Activated naive CD4-positive, alpha-beta T cell (primary cell): ENCODE measurements at regions not wholly inside any gene's neighbourhood (a gene's known extent, or its start where the extent isn't known, plus 50 kb on each side); places are given as distances from the start of the nearest gene placed in this dataset.
"Not testable (repeated sequence)": the region's sequence is repeated elsewhere in the genome, so short reads cannot be mapped to it uniquely, and the experiment has no call there.

ENCODE experiments used
- DNase-seq, 4 experiments: peaks; one replicate each; lab custom pipeline; 2025; lab: John Stamatoyannopoulos, UW

GRCh38 chr3:17901893-17902292, 159.5 kb upstream of the TBC1D5 start:
- DNase-seq, result no peak

DNA sequence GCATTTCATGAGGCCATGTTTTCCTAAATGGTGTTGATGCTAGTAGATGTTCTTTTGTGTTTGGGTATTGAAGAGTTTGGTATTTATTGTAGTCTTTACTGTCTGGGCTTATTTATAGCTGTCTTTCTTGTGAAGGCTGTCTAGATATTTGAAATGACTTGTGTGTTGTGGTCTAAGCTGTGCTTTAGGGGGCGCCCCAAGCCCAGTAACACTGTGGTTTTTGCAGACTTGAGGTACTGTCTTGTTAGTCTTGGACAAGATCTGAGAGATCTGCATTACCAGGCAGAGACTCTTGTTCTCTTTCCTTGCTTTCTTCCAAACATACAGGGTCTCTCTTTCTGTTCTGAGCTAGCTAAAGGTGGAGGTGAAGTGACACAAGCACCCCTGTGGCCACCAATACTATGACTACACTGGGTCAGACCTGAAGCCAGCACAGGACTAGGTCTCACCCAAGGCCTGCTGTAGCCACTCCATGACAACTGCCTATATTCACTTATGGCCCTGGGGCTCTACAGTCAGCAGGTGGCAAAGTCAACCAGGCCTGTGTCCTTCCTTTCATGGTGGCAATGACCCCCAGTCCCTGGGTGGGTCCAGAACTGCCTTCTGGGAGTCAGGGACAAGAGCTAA, 152.1 kb upstream of the TBC1D5 start:
- peak in 3 of 4 experiments; percentile 1 to 28 (median 15) for DNase-seq

DNA sequence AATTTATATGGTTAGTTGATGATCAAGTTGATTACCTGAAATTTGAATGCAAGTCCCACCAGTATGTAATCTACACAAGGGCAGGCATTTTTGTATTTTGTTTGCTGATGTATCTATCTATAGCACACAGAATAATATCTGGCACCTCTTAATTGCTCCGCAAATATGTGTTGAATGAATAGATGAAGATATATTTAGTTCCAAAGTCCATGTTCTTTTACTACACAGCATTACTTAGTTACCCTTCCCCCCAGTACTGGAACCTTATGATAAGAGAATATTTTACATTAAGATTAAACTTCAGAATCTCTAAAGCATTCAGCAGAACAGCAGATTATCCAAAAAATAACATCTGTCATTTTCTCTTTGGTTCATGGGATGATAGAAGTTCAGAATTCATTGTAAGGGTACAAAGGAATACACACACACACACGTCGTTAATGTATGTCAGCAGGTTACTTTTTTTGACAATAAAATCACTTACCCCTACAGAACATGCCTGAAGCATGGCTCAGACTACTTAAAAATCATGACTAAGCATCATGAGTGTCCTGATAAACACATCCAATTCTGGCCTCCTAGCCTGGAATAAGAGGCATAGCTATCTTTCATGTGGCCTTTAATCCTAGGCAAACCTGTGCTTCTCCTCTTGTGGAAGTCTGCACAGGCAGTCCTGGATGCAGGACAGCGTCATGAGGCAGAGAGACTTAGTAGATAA, 148.9 kb upstream of the TBC1D5 start:
- DNase-seq, result no peak

- no peak for DNase-seq
These were observed 143.6 kb upstream of the TBC1D5 start for GRCh38 chr3:17885986-17886385.

DNA sequence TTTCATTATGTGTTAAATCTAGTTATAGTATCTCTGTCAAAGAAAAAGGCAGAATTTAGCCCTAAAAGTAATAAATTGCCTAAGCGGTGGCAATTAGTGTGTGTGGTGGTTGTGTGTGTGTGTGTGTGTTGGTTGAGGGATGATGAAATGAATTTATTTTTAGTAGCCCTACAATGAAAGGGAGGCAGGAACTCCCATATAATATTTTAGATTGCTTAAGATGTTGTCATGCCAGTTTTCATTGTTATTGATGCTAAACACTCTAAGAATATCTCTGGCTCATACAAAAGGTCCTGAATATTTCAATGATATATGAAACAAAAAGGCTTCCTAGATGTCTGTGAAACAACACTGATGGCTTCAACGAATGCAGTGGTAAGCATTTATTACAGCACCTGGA, 140.6 kb upstream of the TBC1D5 start:
- no peak for DNase-seq

- no peak for DNase-seq
These were observed 134.9 kb upstream of the TBC1D5 start for GRCh38 chr3:17877299-17877698.

DNA sequence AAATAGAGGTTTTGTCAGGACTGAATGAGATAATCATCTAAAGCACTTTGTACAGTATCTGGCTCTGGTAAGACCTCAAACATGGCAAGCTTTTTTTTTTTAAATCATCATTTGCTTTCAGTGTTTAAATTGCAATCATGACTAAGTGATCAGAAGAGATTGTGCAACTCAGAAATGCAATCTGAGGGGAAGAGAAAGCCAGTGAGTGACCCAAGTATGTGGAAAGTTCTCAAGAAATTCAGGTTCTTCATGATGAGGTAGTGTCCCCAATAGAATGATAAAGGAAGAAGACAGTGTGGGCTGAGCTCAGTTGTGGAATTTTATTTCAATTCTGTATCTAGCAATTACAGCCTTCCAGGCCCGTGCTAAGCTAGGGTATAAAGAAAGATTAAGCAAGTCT, 132.2 kb upstream of the TBC1D5 start:
- no peak for DNase-seq

DNA sequence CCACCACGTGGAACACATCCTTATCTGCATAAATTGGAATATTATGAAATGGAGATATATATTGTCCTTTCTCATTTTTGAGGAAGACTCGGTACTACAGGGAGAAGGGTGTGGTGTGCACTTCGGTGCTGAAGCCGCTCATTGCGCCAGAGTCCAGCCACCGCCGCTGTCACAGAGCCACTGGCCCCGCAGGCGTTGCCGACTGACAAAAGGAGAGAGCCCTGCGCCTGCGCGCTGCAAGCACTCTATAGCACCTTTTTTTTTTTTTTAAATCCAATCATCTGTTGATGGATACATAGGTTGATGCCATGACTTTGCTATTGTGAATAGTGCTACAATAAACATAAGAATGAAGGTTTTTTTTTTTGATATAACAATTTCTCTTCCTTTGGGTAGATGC, 130.0 kb upstream of the TBC1D5 start:
- no peak for DNase-seq

DNA sequence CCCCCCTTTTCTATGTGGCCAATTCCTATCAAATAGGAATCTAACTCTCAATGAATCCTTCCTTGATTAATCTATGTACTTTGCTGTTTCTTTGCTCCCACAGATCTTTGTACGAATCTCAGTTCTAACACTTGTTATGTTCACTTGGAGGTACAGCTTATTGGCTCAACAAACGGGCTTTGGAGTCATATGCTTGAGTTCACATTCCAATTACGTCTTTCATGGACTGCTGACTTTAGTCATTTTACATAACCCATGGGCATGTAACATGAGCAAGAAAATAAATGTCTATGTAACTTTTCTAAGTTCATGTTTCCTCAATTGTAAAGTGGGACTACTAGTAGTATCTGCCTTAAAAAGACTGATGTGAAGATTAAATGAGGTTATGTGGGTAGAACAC, 123.2 kb upstream of the TBC1D5 start:
- DNase-seq, result no peak

- DNase-seq, result no peak
These were observed 119.0 kb upstream of the TBC1D5 start for GRCh38 chr3:17861476-17861875.

GRCh38 chr3:17860840-17861471, 118.5 kb upstream of the TBC1D5 start:
- DNase-seq, result not testable (repeated sequence)

DNA sequence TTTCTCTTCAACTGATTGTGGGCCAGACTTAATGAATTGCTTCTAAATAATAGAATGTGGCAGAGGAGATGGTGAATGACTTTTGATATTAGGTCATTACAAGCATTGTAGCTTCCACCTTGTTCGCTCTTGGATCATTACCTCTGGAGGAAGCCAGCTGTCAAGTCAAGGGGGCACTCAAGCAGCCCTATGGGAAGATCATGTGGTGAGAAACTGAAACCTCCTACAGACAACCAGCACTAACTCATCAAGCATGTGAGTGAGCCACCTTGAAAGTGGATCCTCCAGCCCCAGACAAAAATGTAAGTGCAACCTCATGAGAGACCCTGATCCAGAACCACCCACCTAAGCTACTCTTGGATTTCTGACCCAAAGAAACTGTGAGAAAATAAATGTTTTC, 109.8 kb upstream of the TBC1D5 start:
- DNase-seq, result no peak

- no peak for DNase-seq
These were observed 108.0 kb upstream of the TBC1D5 start for GRCh38 chr3:17850448-17850847.

DNA sequence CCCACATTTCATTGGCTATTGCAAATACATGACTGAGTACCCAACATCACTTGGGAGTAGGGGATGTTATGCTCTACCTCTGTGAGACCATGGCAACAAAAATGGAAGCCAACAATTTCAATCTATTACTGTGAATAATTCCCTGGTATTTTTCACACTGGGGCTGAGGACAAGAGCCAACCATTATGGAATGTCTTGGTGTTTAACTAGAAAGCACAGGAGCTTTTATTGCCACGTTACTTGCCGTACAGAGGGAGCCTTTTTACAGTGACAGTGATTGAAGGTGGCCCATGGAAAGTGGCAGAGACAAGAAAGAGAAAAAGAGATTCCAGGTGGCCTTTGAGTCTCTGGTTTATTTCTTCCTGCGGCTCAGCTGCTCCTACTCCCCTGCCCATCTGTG, 105.7 kb upstream of the TBC1D5 start:
- no peak for DNase-seq

GRCh38 chr3:17847156-17847555, 104.7 kb upstream of the TBC1D5 start:
- DNase-seq, result no peak

GRCh38 chr3:17846466-17846865, 104.0 kb upstream of the TBC1D5 start:
- no peak for DNase-seq

DNA sequence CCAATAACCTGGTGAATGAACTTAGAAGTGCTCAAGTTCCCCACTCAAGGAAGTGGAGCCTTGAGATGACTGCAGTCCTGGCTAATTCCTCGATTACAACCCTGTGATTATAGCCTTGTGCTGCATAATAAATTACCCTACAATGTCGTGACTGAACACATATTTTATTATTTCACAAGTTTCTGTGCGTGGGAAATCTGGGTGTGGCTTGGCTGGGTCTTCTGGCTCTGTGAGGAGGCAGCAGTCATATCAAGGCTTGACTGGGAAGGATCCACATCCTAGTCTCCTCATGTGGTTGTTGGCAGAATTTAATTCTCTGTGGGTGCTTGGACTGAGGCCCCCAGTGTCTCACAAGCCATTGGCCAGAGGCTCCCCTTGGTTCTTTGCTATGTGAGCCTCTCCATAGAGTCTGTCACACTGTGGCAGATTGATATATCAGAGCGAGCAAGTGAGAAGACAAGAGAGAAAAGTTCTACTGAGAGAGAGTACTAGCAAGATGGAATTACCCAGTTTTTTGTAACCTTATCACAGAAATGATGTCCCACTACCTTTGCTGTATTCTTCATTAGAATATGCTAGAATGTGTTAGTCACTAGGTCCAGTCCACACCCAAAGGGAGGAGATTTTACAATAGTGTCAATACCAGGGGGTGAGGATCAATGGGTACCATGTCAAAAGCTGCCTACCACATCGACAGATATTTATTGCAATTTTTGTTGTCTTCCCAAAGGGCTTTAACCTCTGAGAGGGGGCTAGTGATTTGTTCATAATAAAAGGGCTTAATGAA, 102.8 kb upstream of the TBC1D5 start:
- DNase-seq, result no peak

DNA sequence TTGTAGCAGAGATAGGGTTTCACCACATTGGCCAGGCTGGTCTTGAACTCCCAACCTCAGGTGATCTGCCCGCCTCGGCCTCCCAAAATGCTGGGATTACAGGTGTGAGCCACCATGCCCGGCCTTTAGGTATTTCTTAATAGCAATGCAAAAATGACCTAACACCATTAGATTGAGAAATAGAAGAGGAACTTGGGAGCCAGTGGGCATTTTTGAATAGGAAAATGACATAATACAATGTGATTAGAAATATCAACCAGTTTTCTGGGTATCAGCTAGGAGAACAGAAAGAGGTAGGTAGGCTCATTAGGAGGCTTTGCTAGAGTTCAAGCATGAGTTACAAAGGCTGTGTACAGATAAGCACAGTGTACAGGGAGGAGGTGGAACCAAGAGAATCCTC, 101.8 kb upstream of the TBC1D5 start:
- DNase-seq, result no peak

- DNase-seq, result peak; percentile 27 to 62 (median 60)
These were observed 98.9 kb upstream of the TBC1D5 start for GRCh38 chr3:17841190-17841828.

- DNase-seq, result no peak
These were observed 98.2 kb upstream of the TBC1D5 start for GRCh38 chr3:17840651-17841050.

- no peak for DNase-seq
These were observed 97.7 kb upstream of the TBC1D5 start for GRCh38 chr3:17840126-17840525.

DNA sequence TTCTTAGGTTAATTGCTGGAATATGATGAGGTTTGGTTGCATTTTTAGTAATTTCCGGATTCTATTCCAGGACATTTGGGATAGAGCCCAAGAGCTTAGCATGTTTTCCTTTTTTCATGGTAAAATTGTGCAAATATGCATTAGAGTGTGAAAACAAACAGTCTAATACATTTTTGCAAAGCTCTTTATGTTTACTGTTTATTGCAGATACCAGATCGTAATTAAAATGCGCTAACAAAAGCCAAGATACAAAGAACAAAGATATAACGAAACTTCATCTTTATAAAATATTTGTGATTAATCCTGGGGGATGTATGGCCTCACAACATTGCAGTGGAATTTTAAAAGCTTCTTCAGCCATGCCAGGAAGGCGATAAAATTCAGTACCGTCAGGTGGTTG, 94.5 kb upstream of the TBC1D5 start:
- DNase-seq, result no peak
